H1 (cell line): ENCODE measurements at regions not wholly inside any gene's neighbourhood (a gene's known extent, or its start where the extent isn't known, plus 50 kb on each side); places are given as distances from the start of the nearest gene placed in this dataset.

Source experiments
- CTCF ChIA-PET: fragments of 300-600 bp; sonication (Branson Sonifier 250); formaldehyde crosslinking; loops from one replicate; lab custom pipeline; 2021; ENCODE audit not compliant: partially characterized antibody; lab: Charles Lee
- POLR2A ChIA-PET: fragments of 300-600 bp; sonication (Branson Sonifier 250); formaldehyde crosslinking; loops from one replicate; lab custom pipeline; 2021; ENCODE audit warnings: inconsistent platforms; ENCODE audit not compliant: partially characterized antibody; lab: Charles Lee
- DNase-seq, 2 experiments: peaks; one replicate each; pipeline versions ENCODE4 v3.0.0 to v3.0.0-alpha.2; 2010 to 2022; ENCODE audit warnings: low spot score in 2 of 2, low read depth in 1 of 2, mixed read lengths in 1 of 2
- FAIRE-seq: peaks from 2 replicates; lab custom pipeline; 2011; peaks lifted over from hg19 to GRCh38; lab: Jason Lieb, UNC
- H2AFZ ChIP-seq: 2 replicates; pipeline ENCODE4 v1.8.1; 2012; ENCODE audit warnings: low read length, inconsistent platforms
- H2AK5ac ChIP-seq: 2 replicates; pipeline ENCODE4 v1.6.1; 2013; ENCODE audit warnings: low read depth, low read length
- H2BK120ac ChIP-seq: replicated peaks from 2 replicates; pipeline ENCODE3; 2013; ENCODE audit warnings: low read depth, low read length, inconsistent platforms
- H2BK12ac ChIP-seq: 2 replicates; pipeline ENCODE4 v1.6.1; 2013; ENCODE audit warnings: low read depth, low read length
- H2BK15ac ChIP-seq: 2 replicates; pipeline ENCODE4 v1.6.1; 2013; ENCODE audit warnings: low read length
- H2BK20ac ChIP-seq: 2 replicates; pipeline ENCODE4 v1.6.1; 2013; ENCODE audit warnings: low read length
- H2BK5ac ChIP-seq: 2 replicates; pipeline ENCODE4 v1.6.1; 2013; ENCODE audit warnings: low read depth, low read length
- H3K14ac ChIP-seq: 2 replicates; pipeline ENCODE4 v1.6.1; 2013; ENCODE audit warnings: inconsistent platforms; ENCODE audit not compliant: insufficient read length
- H3K18ac ChIP-seq: 2 replicates; pipeline ENCODE4 v1.6.1; 2013; ENCODE audit warnings: low read length; ENCODE audit errors: extremely low read depth
- H3K23ac ChIP-seq: 2 replicates; pipeline ENCODE4 v1.6.1; 2013; ENCODE audit warnings: inconsistent platforms; ENCODE audit not compliant: insufficient read length
- H3K23me2 ChIP-seq: 2 replicates; pipeline ENCODE4 v1.6.1; 2013; ENCODE audit warnings: low read depth, low read length
- H3K27ac ChIP-seq: 2 replicates; pipeline ENCODE4 v1.6.1; 2011; ENCODE audit warnings: low read depth, low read length, inconsistent platforms
- H3K27me3 ChIP-seq, 4 experiments: replicated peaks in 1 of 4; 1 replicate in 1 of 4; 2 replicates in 3 of 4; pipeline versions ENCODE4 v1.6.1 to v1.8.1; 2011 to 2013; ENCODE audit warnings: low read length in 3 of 4, mild to moderate bottlenecking in 3 of 4, inconsistent platforms in 2 of 4, mixed read lengths in 2 of 4, moderate library complexity in 1 of 4; ENCODE audit not compliant: control insufficient read depth in 3 of 4, insufficient read depth in 3 of 4; ENCODE audit errors: extremely low read depth in 1 of 4
- H3K36me3 ChIP-seq, 4 experiments: 2 replicates each; pipeline versions ENCODE4 v1.6.1 to v1.8.1; 2011 to 2013; ENCODE audit warnings: mild to moderate bottlenecking in 4 of 4, low read length in 3 of 4, moderate library complexity in 2 of 4, control low read depth in 1 of 4, inconsistent platforms in 1 of 4; ENCODE audit not compliant: insufficient read depth in 4 of 4, control insufficient read depth in 2 of 4
- H3K4ac ChIP-seq: replicated peaks from 2 replicates; pipeline ENCODE3; 2013; ENCODE audit warnings: low read length, low read depth, mixed read lengths, inconsistent platforms; ENCODE audit not compliant: insufficient read length
- H3K4me1 ChIP-seq, 4 experiments: replicated peaks in 1 of 4; 1 replicate in 1 of 4; 2 replicates in 3 of 4; pipeline versions ENCODE4 v1.6.1 to v1.8.1; 2011 to 2013; ENCODE audit warnings: low read length in 3 of 4, inconsistent platforms in 2 of 4, mixed read lengths in 1 of 4; ENCODE audit not compliant: insufficient read depth in 4 of 4, control insufficient read depth in 3 of 4
- H3K4me2 ChIP-seq, 2 experiments: 2 replicates each; pipeline versions ENCODE4 v1.6.1 to v1.8.1; 2011 to 2013; ENCODE audit warnings: low read depth in 2 of 2, low read length in 2 of 2, control low read depth in 1 of 2, inconsistent platforms in 1 of 2, mild to moderate bottlenecking in 1 of 2; ENCODE audit not compliant: insufficient read depth in 1 of 2
- H3K4me3 ChIP-seq, 4 experiments: fragments of 200-600, 300-600 bp in 1 of 4; sonication (generic), shearing (Covaris generic), sonication (Bioruptor Twin) in 1 of 4; 2 replicates each; pipeline versions ENCODE4 v1.5.1 to v1.8.1; 2011 to 2016; ENCODE audit warnings: low read length in 4 of 4, low read depth in 3 of 4, control low read depth in 2 of 4, inconsistent platforms in 2 of 4, mild to moderate bottlenecking in 2 of 4, mixed read lengths in 1 of 4, moderate library complexity in 1 of 4; ENCODE audit not compliant: insufficient read depth in 2 of 4; ENCODE audit errors: extremely low read depth in 1 of 4
- H3K56ac ChIP-seq: replicated peaks from 2 replicates; pipeline ENCODE3; 2013; ENCODE audit warnings: low read depth, mild to moderate bottlenecking, mixed read lengths, low read length, inconsistent platforms; ENCODE audit not compliant: insufficient read length
- H3K79me1 ChIP-seq: 2 replicates; pipeline ENCODE4 v1.6.1; 2013; ENCODE audit warnings: low read depth, low read length, control low read depth
- H3K79me2 ChIP-seq, 2 experiments: 2 replicates each; pipeline versions ENCODE4 v1.6.1 to v1.8.1; 2012 to 2013; ENCODE audit warnings: low read length in 2 of 2, mild to moderate bottlenecking in 2 of 2, inconsistent platforms in 1 of 2; ENCODE audit not compliant: insufficient read depth in 2 of 2, control insufficient read depth in 1 of 2
- H3K9ac ChIP-seq, 4 experiments: replicated peaks in 1 of 4; 1 replicate in 1 of 4; 2 replicates in 3 of 4; pipeline versions ENCODE4 v1.6.1 to v1.8.1; 2011 to 2013; ENCODE audit warnings: low read depth in 3 of 4, low read length in 3 of 4, control low read depth in 2 of 4, mild to moderate bottlenecking in 2 of 4, moderate library complexity in 2 of 4, inconsistent platforms in 1 of 4; ENCODE audit errors: extremely low read depth in 1 of 4
- H3K9me3 ChIP-seq, 2 experiments: 2 replicates each; pipeline versions ENCODE4 v1.6.1 to v1.8.1; 2012 to 2013; ENCODE audit warnings: mild to moderate bottlenecking in 2 of 2, moderate library complexity in 2 of 2, control low read depth in 1 of 2, inconsistent platforms in 1 of 2, low read depth in 1 of 2, low read length in 1 of 2, mixed read lengths in 1 of 2; ENCODE audit not compliant: insufficient read depth in 2 of 2
- H4K20me1 ChIP-seq, 2 experiments: replicated peaks in 1 of 2; 2 replicates each; pipeline versions ENCODE3 to v1.8.1; 2011 to 2013; ENCODE audit warnings: inconsistent platforms in 2 of 2, low read length in 2 of 2, mild to moderate bottlenecking in 1 of 2; ENCODE audit not compliant: insufficient read depth in 2 of 2, control insufficient read depth in 1 of 2
- H4K5ac ChIP-seq: 2 replicates; pipeline ENCODE4 v1.6.1; 2013; ENCODE audit warnings: low read length, low read depth, mixed read lengths, inconsistent platforms; ENCODE audit not compliant: insufficient read length
- H4K8ac ChIP-seq: 2 replicates; pipeline ENCODE4 v1.8.0; 2013; ENCODE audit warnings: mild to moderate bottlenecking, moderate library complexity, low read length, inconsistent platforms; ENCODE audit not compliant: insufficient read depth; ENCODE audit errors: extremely low read depth
- H4K91ac ChIP-seq: replicated peaks from 2 replicates; pipeline ENCODE3; 2013; ENCODE audit warnings: low read length, mixed read lengths, inconsistent platforms; ENCODE audit not compliant: insufficient read length
- BCL11A ChIP-seq, 2 experiments: IDR thresholded peaks; one replicate each; pipeline ENCODE4 v1.6.1; 2011; ENCODE audit warnings: low read depth in 2 of 2, low read length in 2 of 2, mild to moderate bottlenecking in 2 of 2
- EGR1 ChIP-seq: IDR thresholded peaks from 2 replicates; pipeline ENCODE4 v1.6.1; 2011; ENCODE audit warnings: low read depth, low read length, borderline replicate concordance
- EP300 ChIP-seq, 2 experiments: IDR thresholded peaks; 1 replicate in 1 of 2; 2 replicates in 1 of 2; pipeline ENCODE4 v1.6.1; 2011 to 2012; ENCODE audit warnings: low read depth in 2 of 2, low read length in 2 of 2, mild to moderate bottlenecking in 2 of 2, borderline replicate concordance in 1 of 2, inconsistent platforms in 1 of 2, moderate library complexity in 1 of 2
- HDAC6 ChIP-seq: IDR thresholded peaks from one replicate; pipeline ENCODE4 v1.7.1; 2012; ENCODE audit warnings: low read depth, mild to moderate bottlenecking, inconsistent platforms, low read length, moderate library complexity
- JUND ChIP-seq: IDR thresholded peaks from 2 replicates; pipeline ENCODE4 v1.6.1; 2011; ENCODE audit warnings: mild to moderate bottlenecking, improper control_type of control experiment, low read length
- KDM5A ChIP-seq: fragments of 200-600 bp; IDR thresholded peaks from 2 replicates; pipeline ENCODE4 v1.7.1; 2012; ENCODE audit warnings: mild to moderate bottlenecking, low read length, inconsistent platforms, mixed read lengths
- MAFK ChIP-seq: IDR thresholded peaks from 2 replicates; pipeline ENCODE4 v1.6.1; 2012; ENCODE audit warnings: low read depth, mild to moderate bottlenecking, improper control_type of control experiment, low read length
- POLR2A ChIP-seq, 2 experiments: IDR thresholded peaks; 1 replicate in 1 of 2; 2 replicates in 1 of 2; pipeline ENCODE4 v1.6.1; 2011; ENCODE audit warnings: low read depth in 2 of 2, low read length in 2 of 2, mild to moderate bottlenecking in 2 of 2; ENCODE audit errors: control extremely low read depth in 1 of 2
- SP4 ChIP-seq: IDR thresholded peaks from 2 replicates; pipeline ENCODE4 v1.6.1; 2012; ENCODE audit warnings: low read length, inconsistent platforms
- YY1 ChIP-seq: IDR thresholded peaks from 2 replicates; pipeline ENCODE4 v1.6.1; 2011; ENCODE audit warnings: low read depth, mild to moderate bottlenecking, low read length
- ZNF274 ChIP-seq: IDR thresholded peaks from 2 replicates; pipeline ENCODE4 v1.7.0; 2012; ENCODE audit warnings: low read length, borderline replicate concordance; ENCODE audit errors: extremely low read depth
- WGBS, 2 experiments: shearing (Covaris generic) in 1 of 2; methylation state at CpG; one replicate each; pipeline versions ENCODE4 v1.1.6 to v1.1.7; 2013 to 2015; ENCODE audit warnings: low lambda C conversion rate in 2 of 2, mixed read lengths in 2 of 2, inconsistent platforms in 1 of 2, low coverage in 1 of 2, missing lambda C conversion rate in 1 of 2; ENCODE audit not compliant: insufficient replicate concordance in 2 of 2, insufficient coverage in 1 of 2, insufficient read length in 1 of 2; ENCODE audit errors: extremely low coverage in 1 of 2, missing lambda C conversion rate in 1 of 2; 5-methylcytosine and 5-hydroxymethylcytosine counted together

GRCh38 chr13:72141855-72142519, 275.0 kb upstream of the DACH1 start:
- Histone ChIP-seq H4K8ac (no peak overlapping the region), H2BK5ac (no peak overlapping the region), H3K23me2 (no peaks in the 10 kb centered on the region), H3K9me3 (no peaks in the 10 kb centered on the region), H3K79me2 (no peaks in the 10 kb centered on the region), H3K4ac (no peak overlapping the region), H2AK5ac (no peak overlapping the region), H3K56ac (no peak overlapping the region), H3K14ac (no peak overlapping the region), H3K27me3 (peaks cover 0 to 1% (median 0%) of the 10 kb centered on the region in 4 experiments; a peak in 1 of 7 replicates), H2BK120ac (no peak overlapping the region), H2AFZ (peak overlapping the region; percentile 26; the same call in 1 of the 2 replicates), H3K9ac (no peak overlapping the region), H4K5ac (no peak overlapping the region), H2BK20ac (no peak overlapping the region), H3K4me1 (no peaks in the 10 kb centered on the region; a peak in 1 of 7 replicates), H3K4me3 (no peak overlapping the region), H3K18ac (no peak overlapping the region), H2BK12ac (no peak overlapping the region), H3K79me1 (no peaks in the 10 kb centered on the region), H4K20me1 (no peaks in the 10 kb centered on the region), H3K27ac (no peak overlapping the region), H3K4me2 (no peak overlapping the region), H3K23ac (no peak overlapping the region), H4K91ac (no peak overlapping the region), H3K36me3 (no peaks in the 10 kb centered on the region), H2BK15ac (no peak overlapping the region)
- ChIA-PET CTCF (no interaction called here), POLR2A (interaction anchor here (1.1 kb wide), 1 partner anchor 10 kb away, joined by 4 read pairs; no protein-coding TSS in a partner anchor)
- 80% methylated on average over 3 of the region's 3 CpGs; no CpG with 5 or more reads in 1 of the 2 experiments for WGBS, 2 experiments
- no peak for DNase-seq
- no peak for FAIRE-seq
- TF ChIP-seq YY1 (no peak), SP4 (no peak), JUND (no peak), ZNF274 (no peak), POLR2A (IDR thresholded peaks at IDR 0.05; ENCODE audit: control extremely low read depth in 1 of 2, low read depth in 2 of 2, low read length in 2 of 2) (no peak), BCL11A (IDR thresholded peaks at IDR 0.05; ENCODE audit: low read depth in 2 of 2, low read length in 2 of 2) (no peak), MAFK (no peak), KDM5A (no peak), EGR1 (no peak), EP300 (IDR thresholded peaks at IDR 0.05; ENCODE audit: borderline replicate concordance in 1 of 2, low read depth in 2 of 2, low read length in 2 of 2) (no peak), HDAC6 (no peak)
